D721Med (cell line): ENCODE measurements at regions not wholly inside any gene's neighbourhood (a gene's known extent, or its start where the extent isn't known, plus 50 kb on each side); places are given as distances from the start of the nearest gene placed in this dataset.

Experiments
- DNase-seq: peaks from one replicate; pipeline ENCODE4 v3.0.0; 2011; ENCODE audit warnings: low spot score; ENCODE audit not compliant: insufficient read length
- FAIRE-seq: peaks from 2 replicates; lab custom pipeline; 2011; peaks lifted over from hg19 to GRCh38; lab: Jason Lieb, UNC
- CTCF ChIP-seq: IDR thresholded peaks from 2 replicates; pipeline ENCODE4 v1.5.1; 2012; ENCODE audit warnings: mild to moderate bottlenecking, control low read depth; ENCODE audit not compliant: insufficient read depth; ENCODE audit errors: missing control alignments

- no peak for FAIRE-seq
- DNase-seq, result no peak
- no peak for TF ChIP-seq CTCF
These were observed 585.5 kb upstream of the SOX9 start for GRCh38 chr17:71535321-71535720.

- DNase-seq, result no peak
- no peak for TF ChIP-seq CTCF
- FAIRE-seq, result no peak
These were observed 574.4 kb upstream of the SOX9 start for GRCh38 chr17:71546419-71546818.

GRCh38 chr17:71547904-71548303, 572.9 kb upstream of the SOX9 start:
- DNase-seq (no peak), FAIRE-seq (no peak)
- no peak for TF ChIP-seq CTCF

- DNase-seq, result no peak
- no peak for FAIRE-seq
- no peak for TF ChIP-seq CTCF
These were observed 572.2 kb upstream of the SOX9 start for GRCh38 chr17:71548540-71549190.

- no peak for TF ChIP-seq CTCF
- no peak for DNase-seq
- no peak for FAIRE-seq
These were observed 570.1 kb upstream of the SOX9 start for GRCh38 chr17:71550675-71551074.

- FAIRE-seq (no peak), DNase-seq (no peak)
- TF ChIP-seq CTCF, result no peak
These were observed 567.4 kb upstream of the SOX9 start for GRCh38 chr17:71553381-71553780.

- FAIRE-seq, result no peak
These were observed 561.9 kb upstream of the SOX9 start for GRCh38 chr17:71558901-71559300.

More at GRCh38 chr17:71558901-71559300, 561.9 kb upstream of the SOX9 start:
- DNase-seq, result no peak
- TF ChIP-seq CTCF, result no peak
